Hepatic stellate cell (primary cell): ENCODE measurements at regions not wholly inside any gene's neighbourhood (a gene's known extent, or its start where the extent isn't known, plus 50 kb on each side); places are given as distances from the start of the nearest gene placed in this dataset.

ENCODE experiments used
- DNase-seq: peaks from one replicate; pipeline ENCODE4 v3.0.0; 2011; ENCODE audit warnings: low spot score

DNA sequence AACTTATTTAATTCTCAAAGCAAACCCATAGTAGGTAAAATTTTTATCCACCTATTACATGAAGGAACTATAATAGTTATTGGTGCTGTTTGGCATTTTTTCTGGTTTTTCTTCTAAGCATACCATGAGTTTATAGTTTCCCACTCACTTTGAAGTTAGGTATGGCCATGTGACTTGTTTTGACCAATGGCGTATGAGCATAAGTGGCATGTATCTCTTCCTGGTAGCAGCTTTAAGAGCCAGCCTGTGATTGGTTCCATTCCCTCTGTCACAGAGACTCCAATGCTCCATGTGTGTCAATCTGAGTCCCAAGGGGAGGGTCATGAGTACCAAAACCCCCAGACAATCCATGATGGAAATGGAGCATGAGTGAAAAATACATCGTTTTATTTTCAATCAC is 282.9 kb upstream of the N4BP1 start:
- DNase-seq, result no peak

DNA sequence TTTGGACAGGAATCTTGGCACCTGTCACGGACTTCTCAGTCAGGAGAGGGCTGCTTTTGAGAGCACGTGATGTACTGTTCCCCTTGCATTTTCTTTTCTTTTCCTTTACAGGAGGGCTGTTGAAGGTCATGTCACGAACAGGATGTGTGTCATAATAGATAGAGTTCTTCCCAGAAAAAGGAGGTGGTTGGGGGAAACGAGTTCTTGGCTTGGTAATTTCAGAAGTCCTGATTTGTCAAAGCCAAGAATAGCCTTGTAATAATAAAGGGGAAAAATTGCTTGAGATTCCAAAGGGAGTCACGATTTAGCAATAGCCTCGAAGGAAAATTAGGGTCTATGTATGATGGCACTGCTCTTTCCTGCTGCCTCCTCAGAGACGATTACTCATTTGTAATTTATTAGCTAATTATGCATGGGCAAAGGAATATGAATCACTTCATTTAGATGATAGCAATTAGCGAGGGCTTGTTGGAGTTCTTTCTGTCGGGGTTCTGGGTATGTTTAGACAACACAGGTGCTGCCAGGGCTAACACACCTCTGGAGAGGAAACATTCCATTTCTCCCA is 277.7 kb upstream of the N4BP1 start:
- DNase-seq, result no peak

DNA sequence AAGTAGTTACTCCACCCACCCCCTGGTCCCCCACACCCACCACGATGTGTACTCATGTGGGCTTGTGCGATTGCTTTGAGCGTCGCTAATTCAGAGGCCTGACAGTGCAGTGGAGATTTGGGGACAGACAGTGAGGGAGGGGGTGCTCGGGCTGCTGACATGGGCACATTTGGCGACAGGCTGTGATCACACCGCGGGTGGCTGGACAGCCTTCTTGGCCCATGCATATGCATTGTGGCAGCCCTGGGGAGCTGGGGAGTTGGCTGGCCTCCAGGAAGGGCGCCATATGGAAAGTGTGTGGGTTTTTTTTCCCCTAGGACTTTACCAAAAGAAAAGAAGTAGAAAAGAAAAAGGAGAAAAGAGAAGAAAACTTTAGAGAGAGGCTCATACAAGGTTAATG is 275.5 kb upstream of the N4BP1 start:
- DNase-seq, result no peak

DNA sequence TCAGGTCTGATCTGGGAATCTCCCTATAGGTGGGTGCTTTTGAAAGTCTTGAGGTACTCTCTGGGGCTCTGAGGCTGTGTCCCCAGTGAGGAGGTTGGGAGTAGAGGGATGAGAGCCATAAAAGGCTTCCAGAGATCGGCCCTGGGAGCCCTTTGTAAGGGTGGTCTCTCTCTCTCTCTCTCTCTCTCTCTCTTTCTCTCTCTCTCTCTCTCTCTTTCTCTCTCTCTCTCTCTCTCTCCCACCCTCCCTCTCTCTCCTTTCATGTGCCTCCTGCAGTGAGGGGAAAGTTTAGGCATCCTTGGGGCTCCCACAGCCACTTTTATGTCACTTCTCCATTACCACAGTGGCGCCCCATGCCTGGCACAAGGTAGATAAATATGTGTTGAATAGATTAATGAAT is 271.3 kb upstream of the N4BP1 start:
- no peak for DNase-seq

DNA sequence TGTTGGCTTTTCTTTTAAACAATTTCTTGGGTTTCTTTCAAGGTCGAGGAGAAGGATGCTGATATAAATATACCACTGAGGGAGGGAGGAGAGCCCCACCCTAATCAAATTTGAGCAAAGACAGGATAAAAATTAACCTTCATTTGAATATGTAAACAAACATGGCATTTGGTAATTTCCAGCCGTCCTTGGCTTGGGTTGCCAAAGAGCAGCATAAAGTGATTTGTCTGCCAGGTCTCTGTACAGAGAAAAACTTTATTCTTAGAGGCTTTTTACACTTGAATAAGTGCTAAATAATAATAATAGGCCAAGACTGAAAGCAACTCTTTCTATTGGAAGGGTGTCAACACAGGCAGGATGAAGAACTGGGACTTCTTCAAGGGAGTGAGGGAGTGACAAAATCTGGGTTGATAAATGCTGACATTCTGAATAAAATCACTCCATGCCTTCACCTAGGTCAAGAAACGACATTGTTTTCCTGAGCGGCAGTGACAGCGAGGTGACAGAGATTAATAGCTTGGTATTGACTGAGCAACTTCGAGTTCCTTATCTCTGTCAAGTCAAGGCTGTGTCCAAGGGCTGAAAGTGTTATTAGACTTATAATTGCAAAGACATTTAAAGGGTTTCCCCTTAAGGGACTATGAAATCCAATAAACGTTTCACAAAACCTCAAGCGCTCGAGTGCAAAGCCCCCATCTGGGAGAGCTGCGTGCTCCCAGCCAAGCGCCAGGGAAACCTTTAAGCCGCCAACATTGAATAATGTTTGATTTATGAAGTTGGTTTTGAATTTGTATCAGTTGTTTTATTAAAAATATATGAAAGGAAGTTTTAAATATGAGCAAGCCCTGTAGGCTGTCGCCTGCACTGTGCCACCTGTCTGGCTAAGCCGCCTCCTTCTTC is 269.5 kb upstream of the N4BP1 start:
- no peak for DNase-seq

DNA sequence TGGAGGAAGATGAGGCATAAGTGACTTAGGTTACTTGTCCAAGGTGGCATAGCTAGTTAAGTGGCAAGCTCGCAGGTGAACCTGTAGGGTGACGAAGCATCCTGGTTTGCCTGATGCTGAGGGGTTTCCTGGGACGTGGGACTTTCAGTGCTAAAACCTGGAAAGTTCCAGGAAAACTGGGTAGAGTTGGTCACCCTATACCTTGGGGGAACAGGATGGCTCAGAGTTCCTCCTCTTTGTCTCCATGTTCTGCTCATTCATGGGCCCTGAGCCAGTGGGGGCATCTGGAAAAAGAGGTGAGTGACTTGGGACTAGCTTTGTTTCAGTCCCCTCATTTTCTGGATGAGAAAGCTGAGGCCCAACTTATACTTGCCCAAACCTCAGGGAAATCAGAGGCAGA is 268.0 kb upstream of the N4BP1 start:
- no peak for DNase-seq

DNA sequence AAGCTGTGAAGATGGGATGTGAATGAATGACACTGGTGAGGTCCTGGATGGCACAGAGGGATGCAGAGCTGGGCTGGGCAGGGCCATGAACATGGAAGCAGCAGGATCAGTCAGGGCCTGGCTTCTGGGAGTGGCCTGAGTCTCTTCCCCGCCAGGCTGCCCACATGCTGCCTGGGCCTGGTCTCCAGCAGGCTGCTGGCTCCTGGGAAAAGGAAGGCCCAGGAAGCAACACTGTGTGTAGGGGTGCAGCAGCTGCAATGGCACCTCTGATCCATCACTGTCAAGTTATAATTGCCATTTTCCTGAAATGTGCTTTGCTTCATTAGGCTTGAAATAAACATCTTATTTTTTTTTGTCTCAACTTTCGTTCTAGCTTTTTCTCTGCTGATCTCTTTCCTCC is 260.2 kb upstream of the N4BP1 start:
- no peak for DNase-seq

DNA sequence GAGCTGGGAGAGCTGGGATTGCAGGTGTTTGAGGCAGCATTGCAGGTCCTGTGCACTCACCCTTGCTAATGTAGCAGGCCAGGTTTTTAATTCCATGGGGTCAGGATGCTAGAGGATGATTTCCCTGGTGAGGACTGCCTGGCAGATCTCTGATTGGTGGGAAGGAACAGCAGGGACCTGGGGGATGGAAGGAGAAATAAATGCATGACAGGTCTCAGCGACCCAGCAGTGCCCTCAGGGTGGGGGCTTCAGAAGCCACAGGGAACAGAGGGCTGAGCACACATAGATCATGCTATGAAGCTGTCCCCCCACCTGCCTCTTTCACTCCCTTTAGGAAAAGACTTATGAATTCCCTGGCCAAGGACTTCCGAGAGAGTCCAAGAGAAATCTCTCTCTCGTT is 255.5 kb upstream of the N4BP1 start:
- DNase-seq, result no peak

DNA sequence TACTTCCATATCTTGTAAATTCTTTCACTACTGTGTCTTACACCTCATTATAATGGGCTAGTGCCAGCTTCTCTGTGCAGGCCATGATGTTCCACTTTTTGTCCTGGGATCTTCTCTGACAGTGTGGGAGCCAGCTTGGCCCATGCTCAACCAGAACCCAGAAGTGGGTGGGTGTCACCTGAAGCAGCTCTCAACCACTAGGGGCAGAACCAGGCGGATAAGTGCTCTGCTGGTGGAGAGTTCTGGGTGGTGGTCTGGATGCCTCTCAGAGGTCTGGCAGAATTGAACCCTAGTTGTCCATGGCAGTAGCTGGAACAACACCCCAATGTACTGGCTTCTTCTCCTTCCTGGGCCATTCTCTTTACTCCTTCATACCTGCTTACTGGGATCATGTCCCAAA is 254.1 kb upstream of the N4BP1 start:
- no peak for DNase-seq

DNA sequence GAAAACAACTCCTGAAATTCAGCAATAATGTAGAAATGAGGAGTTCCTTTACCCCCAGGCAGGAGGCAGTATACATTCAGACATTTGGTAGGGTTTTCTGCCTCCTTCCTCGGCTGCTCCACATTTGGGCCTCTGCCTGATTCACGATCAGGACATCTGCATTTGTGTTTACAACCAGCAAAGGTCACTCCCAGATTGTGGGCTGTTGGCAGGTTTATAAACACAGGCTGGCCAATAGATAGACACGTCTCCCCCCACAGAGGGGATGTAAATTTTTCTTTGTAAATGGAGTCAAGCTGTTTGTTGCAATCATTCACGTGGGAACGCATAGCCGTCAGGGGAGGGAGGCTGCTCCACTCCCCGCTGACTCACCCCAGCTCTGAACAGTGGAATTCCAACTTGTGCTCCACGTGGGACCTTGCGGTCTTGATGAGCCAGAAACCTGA is 252.1 kb upstream of the N4BP1 start:
- DNase-seq, result no peak

DNA sequence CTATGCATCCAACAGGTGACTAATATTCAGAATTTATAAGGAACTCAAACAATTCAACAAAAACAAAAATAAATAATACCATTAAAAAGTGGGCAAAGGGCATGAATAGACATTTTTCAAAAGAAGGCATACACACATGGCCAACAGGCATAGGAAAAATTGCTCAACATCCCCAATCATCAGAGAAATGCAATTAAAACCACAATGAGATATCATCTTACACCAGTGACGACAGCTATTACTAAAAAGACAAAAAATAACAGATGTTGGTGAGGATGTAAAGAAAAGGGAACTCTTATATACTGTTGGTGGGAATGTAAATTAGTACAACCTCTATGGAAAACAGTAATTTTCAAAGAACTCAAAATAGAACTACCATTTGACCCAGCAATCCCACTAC is 250.4 kb upstream of the N4BP1 start:
- no peak for DNase-seq

DNA sequence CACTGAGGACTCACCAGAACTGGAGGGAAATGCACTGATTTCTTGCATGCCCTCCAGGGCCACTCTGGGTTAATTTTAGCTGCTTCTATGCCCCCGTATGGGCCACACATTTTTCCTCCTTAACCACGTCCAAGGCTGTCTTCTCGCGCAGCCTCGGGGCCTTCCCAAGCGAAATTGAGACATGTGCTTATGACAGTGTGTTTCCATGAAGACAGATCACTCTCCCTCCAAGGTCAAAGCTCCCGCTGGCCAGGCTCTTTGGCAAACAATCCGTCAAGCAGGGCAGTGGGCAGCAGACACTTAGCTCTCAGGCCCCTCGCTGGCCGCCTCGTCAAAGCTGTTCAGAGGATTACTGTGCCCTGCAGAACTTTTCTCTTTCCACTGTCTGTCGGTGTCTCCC is 243.0 kb upstream of the N4BP1 start:
- no peak for DNase-seq

DNA sequence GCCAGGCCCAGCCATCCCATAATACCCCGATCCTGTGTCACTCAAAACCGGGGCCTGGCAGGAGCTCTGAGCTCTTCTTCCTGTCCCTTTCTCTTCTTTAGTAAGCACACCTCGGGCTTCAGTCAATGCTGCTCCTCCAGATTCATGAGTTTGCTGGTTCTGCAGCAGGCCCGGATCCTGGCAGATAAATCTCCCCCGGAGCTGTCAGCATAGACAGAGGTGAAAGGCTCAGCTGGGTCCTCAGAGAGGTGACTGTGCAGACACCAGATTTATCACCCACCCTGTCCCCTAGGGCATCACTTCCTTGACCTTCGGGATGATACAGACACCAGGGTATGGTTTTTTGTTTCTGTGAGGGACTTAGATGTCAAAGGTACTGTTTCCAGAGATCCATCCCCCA is 242.5 kb upstream of the N4BP1 start:
- DNase-seq, result no peak

DNA sequence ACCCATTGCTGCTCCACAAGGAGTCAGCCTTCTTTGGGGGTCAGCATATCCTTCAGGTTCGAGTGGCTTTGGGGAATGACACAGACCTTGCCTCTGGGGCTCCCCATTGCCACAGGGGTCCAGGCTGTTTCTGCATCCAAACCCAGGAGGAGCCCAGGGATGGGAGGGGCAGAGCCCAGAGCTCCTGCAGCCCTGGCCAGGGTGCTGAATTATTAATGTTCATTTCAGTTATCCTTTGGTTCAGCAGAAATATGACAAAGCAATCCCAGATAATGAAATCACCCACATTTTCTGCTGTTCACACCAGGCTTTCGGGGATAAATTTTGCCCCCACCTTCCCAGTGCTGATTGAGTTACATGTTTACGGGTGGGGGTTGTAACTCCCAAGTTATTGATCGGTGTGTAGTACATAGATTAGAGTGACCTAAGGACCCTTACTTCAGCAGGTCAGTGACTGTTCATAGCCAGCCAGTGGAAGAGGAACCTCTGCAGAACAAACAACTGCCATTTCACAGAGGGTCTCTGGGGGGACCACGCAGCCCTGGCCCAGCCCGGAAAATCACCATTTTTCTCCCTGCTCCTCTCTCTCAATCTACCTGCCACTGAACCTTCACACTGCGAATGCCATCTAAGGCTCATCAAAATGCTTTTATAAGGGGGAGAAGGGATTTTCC is 240.3 kb upstream of the N4BP1 start:
- DNase-seq, result no peak

DNA sequence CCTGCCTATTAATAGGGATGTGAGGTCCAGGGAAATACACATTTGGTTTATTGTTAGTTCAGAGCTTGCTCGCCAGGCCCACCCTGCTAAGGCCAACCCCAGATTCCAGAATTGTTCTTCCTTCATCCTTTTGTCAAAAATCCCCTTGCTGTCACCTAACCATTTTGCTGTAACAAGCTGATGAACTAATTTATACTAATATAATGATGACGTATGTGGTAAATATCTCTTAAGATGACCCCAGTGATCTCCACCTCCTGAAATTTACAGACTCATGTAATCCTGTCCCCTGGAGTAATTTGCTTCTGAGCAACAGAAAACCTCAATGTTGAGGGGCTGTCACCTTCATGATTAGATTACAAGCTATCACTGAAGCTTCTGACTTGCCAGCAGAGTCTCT is 236.3 kb upstream of the N4BP1 start:
- no peak for DNase-seq

DNA sequence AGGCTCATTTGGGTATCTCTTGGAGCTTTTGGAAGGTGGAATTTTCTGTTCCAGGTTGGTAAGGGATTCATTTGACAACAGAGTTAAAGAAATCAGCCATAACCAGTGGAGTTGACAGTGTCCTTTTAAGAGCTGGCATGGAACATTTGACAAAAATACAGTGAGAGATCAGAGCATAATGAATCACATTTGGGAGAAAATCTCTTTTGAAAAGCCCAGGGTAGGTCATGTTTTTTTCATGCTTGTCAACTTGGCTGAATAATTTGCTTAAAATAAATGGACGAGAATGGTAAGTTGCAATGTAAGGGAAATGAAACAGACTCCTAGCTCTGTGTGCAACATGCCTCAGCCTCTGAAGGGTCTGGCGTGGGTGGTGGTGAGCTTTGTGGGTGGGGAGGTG is 235.3 kb upstream of the N4BP1 start:
- no peak for DNase-seq

DNA sequence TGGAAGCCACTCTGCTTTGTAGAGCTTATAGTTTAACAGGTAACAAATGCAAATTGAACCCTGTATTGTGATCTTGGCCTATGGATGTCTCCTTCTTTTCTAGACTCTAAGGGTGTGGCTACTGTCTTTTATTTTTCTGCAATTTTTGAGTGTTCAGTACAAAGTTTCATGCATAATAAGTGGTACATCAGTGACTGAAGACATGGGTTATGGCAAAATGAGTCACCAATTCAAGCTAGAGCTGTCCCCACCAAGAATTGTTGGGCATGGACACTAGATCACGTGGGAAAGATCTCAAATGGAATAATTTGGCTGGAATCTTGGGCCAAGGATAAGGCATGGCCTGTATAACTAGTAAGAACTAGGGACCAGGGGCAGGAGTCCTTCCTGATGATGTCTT is 228.4 kb upstream of the N4BP1 start:
- no peak for DNase-seq

DNA sequence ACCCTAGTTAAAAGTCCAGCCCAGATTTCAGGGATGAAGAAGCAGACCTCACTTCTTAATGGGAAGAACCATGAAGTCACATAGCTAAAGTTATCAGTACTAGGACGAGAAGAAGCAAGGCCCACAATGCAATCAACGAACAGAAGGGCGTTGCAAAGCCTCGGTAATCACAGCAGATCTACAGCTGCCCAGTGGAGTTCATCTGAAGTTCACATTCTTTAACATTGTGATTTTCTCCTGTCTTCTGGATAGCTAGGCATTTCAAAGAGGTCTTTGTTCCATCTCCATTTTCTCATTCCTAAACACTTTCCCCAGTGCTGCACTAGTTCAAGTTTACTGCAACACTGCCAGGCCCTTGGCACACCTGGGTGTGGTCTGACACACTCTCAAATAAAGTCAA is 226.7 kb upstream of the N4BP1 start:
- no peak for DNase-seq

DNA sequence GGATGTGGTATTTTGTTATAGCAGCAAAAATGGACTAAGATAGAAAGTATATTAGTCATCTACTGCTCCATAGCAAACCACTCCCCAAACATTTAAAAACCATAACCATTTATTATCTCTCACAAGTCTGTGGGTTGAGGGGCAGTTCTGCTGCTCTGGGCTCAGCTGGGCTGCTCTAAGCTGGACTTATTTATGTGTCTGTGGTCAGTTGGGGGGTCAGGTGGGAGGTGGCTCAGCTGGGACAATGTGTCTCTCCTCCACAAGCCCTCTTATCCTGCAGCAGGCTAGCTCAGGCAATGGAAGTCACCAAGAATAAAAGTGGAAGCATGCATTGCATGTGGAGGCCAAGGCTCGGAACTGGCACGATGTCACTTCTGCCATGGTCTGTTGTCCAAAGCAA is 226.1 kb upstream of the N4BP1 start:
- DNase-seq, result no peak

DNA sequence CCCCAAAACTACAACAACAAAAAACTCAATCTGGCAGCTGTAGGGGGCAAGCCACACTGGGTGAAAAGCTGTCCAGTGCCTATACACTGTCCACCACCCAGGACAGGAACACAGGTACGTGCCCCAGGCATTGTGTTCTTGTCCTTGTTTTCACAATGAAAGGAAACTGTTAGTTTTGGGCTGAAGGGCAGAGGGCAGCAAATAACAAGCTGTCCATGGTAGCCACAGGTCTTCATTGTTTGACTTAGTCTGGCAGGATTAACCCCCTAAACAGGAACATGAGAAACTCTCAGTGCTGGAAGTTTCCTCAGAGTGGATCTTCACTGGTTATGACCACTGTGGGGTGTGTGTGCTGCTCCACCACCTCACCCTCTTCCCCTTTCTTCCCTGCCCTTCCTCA is 224.6 kb upstream of the N4BP1 start:
- no peak for DNase-seq

DNA sequence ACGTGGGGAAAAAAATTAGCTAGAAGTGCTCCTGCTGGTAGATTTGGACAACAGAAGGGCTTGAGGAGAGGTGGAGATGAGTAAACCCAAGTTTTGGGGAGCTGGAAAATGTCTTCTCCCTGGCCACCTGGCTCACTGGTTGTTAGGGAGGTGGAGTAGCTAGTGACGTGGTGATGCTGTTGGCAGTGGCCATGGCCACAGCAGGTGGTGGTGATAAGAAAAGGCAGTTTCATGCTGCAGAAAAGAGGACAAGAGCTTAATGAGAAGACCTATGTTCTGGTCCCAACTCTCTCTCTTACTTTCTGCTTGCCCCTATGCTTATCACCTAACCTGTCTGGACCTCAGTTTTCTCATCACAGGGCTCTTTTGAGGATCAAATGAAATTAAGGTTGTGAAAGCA is 223.5 kb upstream of the N4BP1 start:
- DNase-seq, result no peak

DNA sequence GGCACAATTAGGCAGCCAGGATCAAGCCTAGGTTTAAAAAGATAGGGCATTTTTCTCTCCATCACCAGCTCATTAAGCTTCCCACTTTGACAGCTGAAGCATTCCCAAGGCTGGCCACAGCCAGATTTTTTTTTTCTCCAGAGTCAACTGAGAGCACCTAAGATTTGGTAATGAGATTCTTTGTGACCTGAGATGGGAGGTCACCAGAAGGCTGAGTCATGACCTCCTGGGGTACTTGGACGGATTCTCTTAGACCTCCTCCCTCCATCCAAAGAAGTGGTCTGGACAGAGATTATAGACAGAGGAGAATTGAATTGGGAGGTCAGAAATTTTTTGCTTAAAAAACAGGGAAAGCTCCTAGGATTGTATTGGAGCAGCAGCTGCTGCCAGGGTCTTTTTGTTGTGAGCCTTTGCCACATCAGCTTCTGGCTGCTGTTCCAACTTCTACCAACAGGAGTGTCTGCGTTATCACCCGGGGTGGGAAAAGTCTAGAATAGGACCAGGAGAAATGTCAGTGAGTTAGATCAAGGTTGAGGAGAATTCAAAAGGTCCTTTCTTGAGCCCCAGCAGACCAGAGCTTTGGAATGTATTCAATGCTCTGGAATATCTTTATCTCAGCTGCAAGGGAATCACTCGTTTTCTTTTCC is 221.2 kb upstream of the N4BP1 start:
- DNase-seq, result no peak
